Kidney epithelial cell (primary cell): ENCODE measurements at regions not wholly inside any gene's neighbourhood (a gene's known extent, or its start where the extent isn't known, plus 50 kb on each side); places are given as distances from the start of the nearest gene placed in this dataset.

Experiments
- DNase-seq: peaks from one replicate; pipeline ENCODE4 v3.0.0-alpha.2; 2010; ENCODE audit warnings: low read depth
- H3K27me3 ChIP-seq: 2 replicates; pipeline ENCODE4 v1.6.0; 2011; ENCODE audit warnings: low read length; ENCODE audit not compliant: control insufficient read depth, insufficient read depth
- H3K36me3 ChIP-seq: 2 replicates; pipeline ENCODE4 v1.5.1; 2011; ENCODE audit warnings: low read length; ENCODE audit not compliant: control insufficient read depth, insufficient read depth
- H3K4me3 ChIP-seq: 2 replicates; pipeline ENCODE4 v1.5.1; 2011; ENCODE audit warnings: low read depth, mild to moderate bottlenecking, control low read depth, low read length
- CTCF ChIP-seq: IDR thresholded peaks from 2 replicates; pipeline ENCODE4 v1.5.1; 2011; ENCODE audit warnings: mild to moderate bottlenecking, moderate library complexity, low read length, control low read depth, inconsistent platforms; ENCODE audit not compliant: insufficient read depth, poor library complexity, severe bottlenecking

DNA sequence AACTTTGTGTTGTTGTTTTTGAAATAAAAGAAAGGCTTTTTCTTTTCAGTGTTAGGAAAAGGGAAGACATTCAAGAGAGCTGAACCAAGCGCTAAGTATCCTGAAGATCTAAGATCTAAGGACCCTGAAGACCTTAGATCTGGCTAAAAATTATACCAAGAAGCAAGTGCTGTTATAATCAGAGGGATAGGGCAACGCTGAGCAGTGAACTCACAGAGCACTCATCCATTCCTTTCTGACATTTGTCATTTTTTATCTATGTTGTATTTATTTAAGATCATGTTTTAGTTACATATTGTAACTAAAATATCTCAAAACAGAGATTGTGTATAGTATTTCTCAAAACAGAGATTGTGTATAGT lies 60.5 kb upstream of the FAM216B start:
- no peaks in the 10 kb centered on the region for H3K27me3 ChIP-seq
- no peak for DNase-seq
- TF ChIP-seq CTCF = no peak
- no peak overlapping the region for H3K4me3 ChIP-seq
- no peaks in the 10 kb centered on the region for H3K36me3 ChIP-seq

DNA sequence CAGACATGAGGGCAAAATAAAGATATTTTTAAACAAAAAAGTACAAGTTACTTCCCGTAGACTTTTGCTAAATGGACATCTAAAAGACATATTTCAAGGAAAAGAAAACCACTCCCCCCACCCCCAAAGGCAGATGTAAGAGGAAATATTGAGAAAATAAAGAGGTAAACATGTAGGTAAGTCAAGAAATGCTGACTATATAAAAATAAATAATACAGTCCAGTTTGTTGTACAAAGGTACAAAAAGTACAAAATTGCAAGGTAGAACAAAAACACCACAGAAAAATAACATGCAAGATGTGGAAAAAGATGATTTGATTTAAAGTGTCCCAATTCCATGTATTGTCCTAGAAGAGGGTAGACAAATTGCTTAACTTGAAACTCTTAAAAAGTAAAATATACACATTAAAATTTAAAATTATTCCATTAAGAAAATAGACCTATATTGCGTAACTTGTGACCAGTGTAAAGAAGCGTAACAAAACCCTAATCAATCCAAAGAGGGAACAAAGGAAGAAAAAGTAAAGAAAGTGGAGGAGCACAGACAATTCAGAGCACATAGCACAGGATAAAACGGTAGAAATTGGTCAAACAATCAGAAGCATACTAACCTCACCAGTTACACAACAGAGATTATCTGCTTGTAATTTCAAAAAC lies 58.4 kb upstream of the FAM216B start:
- DNase-seq = no peak

GRCh38 chr13:42728507-42729180 lies 52.7 kb upstream of the FAM216B start:
- DNase-seq = no peak
- no peak for TF ChIP-seq CTCF

More for the DNA sequence above, 58.4 kb upstream of the FAM216B start:
- Histone ChIP-seq H3K4me3 (no peak overlapping the region), H3K27me3 (no peaks in the 10 kb centered on the region), H3K36me3 (no peaks in the 10 kb centered on the region)
- TF ChIP-seq CTCF = no peak

DNA sequence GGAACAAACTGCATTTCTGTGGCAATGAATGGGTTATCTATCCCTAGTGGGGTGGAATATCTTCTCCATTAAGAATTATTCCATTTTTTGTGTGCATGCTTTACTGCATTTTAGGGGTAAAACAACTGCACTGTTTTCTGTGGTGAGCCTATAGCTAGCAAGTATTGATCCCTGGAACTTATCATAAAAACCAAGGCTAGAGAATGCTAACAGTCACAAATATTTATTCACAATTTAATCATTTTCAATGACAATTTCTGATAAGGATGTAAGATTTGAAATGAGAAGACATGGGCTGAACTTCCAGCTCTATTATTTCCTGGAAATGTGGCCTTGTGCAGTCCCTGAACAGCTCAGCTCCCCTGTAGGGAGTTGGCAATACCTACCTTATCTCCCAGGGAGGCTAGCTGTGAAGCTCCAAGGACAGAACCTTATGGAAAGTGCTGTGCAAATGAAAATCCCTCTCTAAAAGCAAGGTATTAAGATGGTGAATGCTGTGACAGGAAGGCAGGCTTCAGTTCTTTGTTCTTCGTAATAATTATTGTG lies 51.5 kb upstream of the FAM216B start:
- H3K4me3 ChIP-seq = no peak overlapping the region
- no peaks in the 10 kb centered on the region for H3K36me3 ChIP-seq
- no peaks in the 10 kb centered on the region for H3K27me3 ChIP-seq
- DNase-seq = no peak
- no peak for TF ChIP-seq CTCF

More at GRCh38 chr13:42728507-42729180, 52.7 kb upstream of the FAM216B start:
- Histone ChIP-seq H3K4me3 (no peak overlapping the region), H3K27me3 (no peaks in the 10 kb centered on the region), H3K36me3 (no peaks in the 10 kb centered on the region)
